ENCODE measurements at regions not wholly inside any gene's neighbourhood (a gene's known extent, or its start where the extent isn't known, plus 50 kb on each side); places are given as distances from the start of the nearest gene placed in this dataset.

- DNase-seq (no peak), ATAC-seq (ENCODE audit: low read depth in 2 of 2) (no peak)
- Histone ChIP-seq H3K27me3 (ENCODE audit: control insufficient read depth, insufficient read depth, low read length) (peaks cover 11% of the 10 kb centered on the region), H3K4me1 (ENCODE audit: control insufficient read depth, insufficient read depth, low read length, poor library complexity, severe bottlenecking) (no peaks in the 10 kb centered on the region), H3K4me3 (ENCODE audit: low read depth, low read length) (no peak overlapping the region), H3K36me3 (ENCODE audit: control insufficient read depth, insufficient read depth, low read length) (no peaks in the 10 kb centered on the region), H3K9me3 (ENCODE audit: control insufficient read depth in 2 of 2, low read length in 2 of 2) (no peaks in the 10 kb centered on the region), H3K27ac (ENCODE audit: insufficient read depth, low read length, poor library complexity, severe bottlenecking) (no peak overlapping the region)
- Mint-ChIP-seq H3K4me1 (no peaks in the 10 kb centered on the region), H3K9me3 (peaks cover 0 to 12% (median 5%) of the 10 kb centered on the region in 7 donors), H3K27me3 (peaks cover 38% of the 10 kb centered on the region), H3K36me3 (no peaks in the 10 kb centered on the region), H3K4me3 (no peak overlapping the region), H3K27ac (no peak overlapping the region)
These were observed 77.4 kb downstream of the FOXD2 start for GRCh38 chr1:47515164-47515789.

GRCh38 chr1:47517946-47518345 is 80.1 kb downstream of the FOXD2 start:
- Histone ChIP-seq H3K27me3 (ENCODE audit: control insufficient read depth, insufficient read depth, low read length) (peaks cover 6% of the 10 kb centered on the region), H3K4me1 (ENCODE audit: control insufficient read depth, insufficient read depth, low read length, poor library complexity, severe bottlenecking) (no peaks in the 10 kb centered on the region), H3K4me3 (ENCODE audit: low read depth, low read length) (no peak overlapping the region), H3K36me3 (ENCODE audit: control insufficient read depth, insufficient read depth, low read length) (no peaks in the 10 kb centered on the region), H3K27ac (ENCODE audit: insufficient read depth, low read length, poor library complexity, severe bottlenecking) (no peak overlapping the region), H3K9me3 (ENCODE audit: control insufficient read depth in 2 of 2, low read length in 2 of 2) (no peaks in the 10 kb centered on the region)
- H3K27me3 Mint-ChIP-seq: peaks cover 34% of the 10 kb centered on the region
- no peak for DNase-seq
- no peak overlapping the region for H3K27ac Mint-ChIP-seq
- no peak for ATAC-seq (ENCODE audit: low read depth in 2 of 2)
- peaks cover 0 to 12% (median 5%) of the 10 kb centered on the region in 7 donors for H3K9me3 Mint-ChIP-seq
- no peaks in the 10 kb centered on the region for H3K4me1 Mint-ChIP-seq
- no peak overlapping the region for H3K4me3 Mint-ChIP-seq
- no peaks in the 10 kb centered on the region for H3K36me3 Mint-ChIP-seq

- no peak for ATAC-seq (ENCODE audit: low read depth in 2 of 2)
- H3K9me3 ChIP-seq (ENCODE audit: control insufficient read depth in 2 of 2, low read length in 2 of 2): no peaks in the 10 kb centered on the region
- Mint-ChIP-seq H3K36me3 (no peaks in the 10 kb centered on the region), H3K9me3 (peaks cover 0 to 4% (median 2%) of the 10 kb centered on the region in 7 donors), H3K27ac (no peak overlapping the region), H3K27me3 (peaks cover 41% of the 10 kb centered on the region), H3K4me3 (no peak overlapping the region), H3K4me1 (no peaks in the 10 kb centered on the region)
- H3K4me1 ChIP-seq (ENCODE audit: control insufficient read depth, insufficient read depth, low read length, poor library complexity, severe bottlenecking): no peaks in the 10 kb centered on the region
- H3K27ac ChIP-seq (ENCODE audit: insufficient read depth, low read length, poor library complexity, severe bottlenecking): no peak overlapping the region
- no peak overlapping the region for H3K4me3 ChIP-seq (ENCODE audit: low read depth, low read length)
- no peaks in the 10 kb centered on the region for H3K27me3 ChIP-seq (ENCODE audit: control insufficient read depth, insufficient read depth, low read length)
- no peak for DNase-seq
- no peaks in the 10 kb centered on the region for H3K36me3 ChIP-seq (ENCODE audit: control insufficient read depth, insufficient read depth, low read length)
These were observed 81.6 kb downstream of the FOXD2 start for GRCh38 chr1:47519491-47519890.

GRCh38 chr1:47519971-47520370 is 82.1 kb downstream of the FOXD2 start:
- H3K9me3 Mint-ChIP-seq: peaks cover 0 to 2% (median 0%) of the 10 kb centered on the region in 7 donors
- peaks cover 45% of the 10 kb centered on the region for H3K27me3 Mint-ChIP-seq
- DNase-seq (no peak), ATAC-seq (ENCODE audit: low read depth in 2 of 2) (no peak)
- Histone ChIP-seq H3K4me1 (ENCODE audit: control insufficient read depth, insufficient read depth, low read length, poor library complexity, severe bottlenecking) (no peaks in the 10 kb centered on the region), H3K9me3 (ENCODE audit: control insufficient read depth in 2 of 2, low read length in 2 of 2) (no peaks in the 10 kb centered on the region), H3K27me3 (ENCODE audit: control insufficient read depth, insufficient read depth, low read length) (no peaks in the 10 kb centered on the region), H3K36me3 (ENCODE audit: control insufficient read depth, insufficient read depth, low read length) (no peaks in the 10 kb centered on the region), H3K27ac (ENCODE audit: insufficient read depth, low read length, poor library complexity, severe bottlenecking) (no peak overlapping the region), H3K4me3 (ENCODE audit: low read depth, low read length) (no peak overlapping the region)
- no peaks in the 10 kb centered on the region for H3K4me1 Mint-ChIP-seq
- H3K36me3 Mint-ChIP-seq: no peaks in the 10 kb centered on the region
- no peak overlapping the region for H3K4me3 Mint-ChIP-seq
- H3K27ac Mint-ChIP-seq: no peak overlapping the region

- ATAC-seq (ENCODE audit: low read depth in 2 of 2): no peak
- no peaks in the 10 kb centered on the region for H3K9me3 ChIP-seq (ENCODE audit: control insufficient read depth in 2 of 2, low read length in 2 of 2)
- no peak overlapping the region for H3K27ac Mint-ChIP-seq
These were observed 83.4 kb downstream of the FOXD2 start for GRCh38 chr1:47521034-47521881.

GRCh38 chr1:47522935-47523834 is 85.3 kb downstream of the FOXD2 start:
- peaks cover 57% of the 10 kb centered on the region for H3K27me3 Mint-ChIP-seq
- ATAC-seq (ENCODE audit: low read depth in 2 of 2) (no peak), DNase-seq (no peak)
- no peak overlapping the region for H3K4me3 ChIP-seq (ENCODE audit: low read depth, low read length)
- H3K27ac ChIP-seq (ENCODE audit: insufficient read depth, low read length, poor library complexity, severe bottlenecking): no peak overlapping the region
- no peaks in the 10 kb centered on the region for H3K27me3 ChIP-seq (ENCODE audit: control insufficient read depth, insufficient read depth, low read length)
- H3K27ac Mint-ChIP-seq: no peak overlapping the region
- no peaks in the 10 kb centered on the region for H3K36me3 ChIP-seq (ENCODE audit: control insufficient read depth, insufficient read depth, low read length)
- no peak overlapping the region for H3K4me3 Mint-ChIP-seq
- H3K4me1 Mint-ChIP-seq: no peaks in the 10 kb centered on the region
- peaks cover 0 to 1% of the 10 kb centered on the region in 2 experiments for H3K9me3 ChIP-seq (ENCODE audit: control insufficient read depth in 2 of 2, low read length in 2 of 2)
- H3K9me3 Mint-ChIP-seq: peaks cover 0 to 10% (median 2%) of the 10 kb centered on the region in 7 donors
- no peaks in the 10 kb centered on the region for H3K4me1 ChIP-seq (ENCODE audit: control insufficient read depth, insufficient read depth, low read length, poor library complexity, severe bottlenecking)
- H3K36me3 Mint-ChIP-seq: no peaks in the 10 kb centered on the region

More at GRCh38 chr1:47521034-47521881, 83.4 kb downstream of the FOXD2 start:
- Histone ChIP-seq H3K36me3 (ENCODE audit: control insufficient read depth, insufficient read depth, low read length) (no peaks in the 10 kb centered on the region), H3K27me3 (ENCODE audit: control insufficient read depth, insufficient read depth, low read length) (no peaks in the 10 kb centered on the region), H3K4me1 (ENCODE audit: control insufficient read depth, insufficient read depth, low read length, poor library complexity, severe bottlenecking) (no peaks in the 10 kb centered on the region), H3K4me3 (ENCODE audit: low read depth, low read length) (no peak overlapping the region), H3K27ac (ENCODE audit: insufficient read depth, low read length, poor library complexity, severe bottlenecking) (no peak overlapping the region)
- Mint-ChIP-seq H3K27me3 (peaks cover 54% of the 10 kb centered on the region), H3K4me1 (no peaks in the 10 kb centered on the region), H3K9me3 (peaks cover 0 to 2% (median 0%) of the 10 kb centered on the region in 7 donors), H3K4me3 (no peak overlapping the region), H3K36me3 (no peaks in the 10 kb centered on the region)
- DNase-seq: no peak

GRCh38 chr1:47523835-47524215 is 86.0 kb downstream of the FOXD2 start:
- Mint-ChIP-seq H3K27ac (no peak overlapping the region), H3K36me3 (peaks cover 3% of the 10 kb centered on the region), H3K9me3 (peaks cover 0 to 13% (median 2%) of the 10 kb centered on the region in 7 donors), H3K4me3 (no peak overlapping the region), H3K27me3 (peaks cover 51% of the 10 kb centered on the region), H3K4me1 (no peaks in the 10 kb centered on the region)
- Histone ChIP-seq H3K4me3 (ENCODE audit: low read depth, low read length) (no peak overlapping the region), H3K27me3 (ENCODE audit: control insufficient read depth, insufficient read depth, low read length) (no peaks in the 10 kb centered on the region), H3K9me3 (ENCODE audit: control insufficient read depth in 2 of 2, low read length in 2 of 2) (peaks cover 2 to 6% of the 10 kb centered on the region in 2 experiments), H3K4me1 (ENCODE audit: control insufficient read depth, insufficient read depth, low read length, poor library complexity, severe bottlenecking) (no peaks in the 10 kb centered on the region), H3K27ac (ENCODE audit: insufficient read depth, low read length, poor library complexity, severe bottlenecking) (no peak overlapping the region), H3K36me3 (ENCODE audit: control insufficient read depth, insufficient read depth, low read length) (no peaks in the 10 kb centered on the region)
- DNase-seq (no peak), ATAC-seq (ENCODE audit: low read depth in 2 of 2) (no peak)

Data from CD4-positive, CD25-positive, alpha-beta regulatory T cell (primary cell).